Femur (tissue), 1 donor: ENCODE measurements at regions not wholly inside any gene's neighbourhood (a gene's known extent, or its start where the extent isn't known, plus 50 kb on each side); places are given as distances from the start of the nearest gene placed in this dataset.
"Not testable (repeated sequence)": the region's sequence is repeated elsewhere in the genome, so short reads cannot be mapped to it uniquely, and the experiment has no call there.

Source experiments
- DNase-seq: peaks from one replicate; pipeline ENCODE4 v3.0.0-alpha.2; 2017

DNA sequence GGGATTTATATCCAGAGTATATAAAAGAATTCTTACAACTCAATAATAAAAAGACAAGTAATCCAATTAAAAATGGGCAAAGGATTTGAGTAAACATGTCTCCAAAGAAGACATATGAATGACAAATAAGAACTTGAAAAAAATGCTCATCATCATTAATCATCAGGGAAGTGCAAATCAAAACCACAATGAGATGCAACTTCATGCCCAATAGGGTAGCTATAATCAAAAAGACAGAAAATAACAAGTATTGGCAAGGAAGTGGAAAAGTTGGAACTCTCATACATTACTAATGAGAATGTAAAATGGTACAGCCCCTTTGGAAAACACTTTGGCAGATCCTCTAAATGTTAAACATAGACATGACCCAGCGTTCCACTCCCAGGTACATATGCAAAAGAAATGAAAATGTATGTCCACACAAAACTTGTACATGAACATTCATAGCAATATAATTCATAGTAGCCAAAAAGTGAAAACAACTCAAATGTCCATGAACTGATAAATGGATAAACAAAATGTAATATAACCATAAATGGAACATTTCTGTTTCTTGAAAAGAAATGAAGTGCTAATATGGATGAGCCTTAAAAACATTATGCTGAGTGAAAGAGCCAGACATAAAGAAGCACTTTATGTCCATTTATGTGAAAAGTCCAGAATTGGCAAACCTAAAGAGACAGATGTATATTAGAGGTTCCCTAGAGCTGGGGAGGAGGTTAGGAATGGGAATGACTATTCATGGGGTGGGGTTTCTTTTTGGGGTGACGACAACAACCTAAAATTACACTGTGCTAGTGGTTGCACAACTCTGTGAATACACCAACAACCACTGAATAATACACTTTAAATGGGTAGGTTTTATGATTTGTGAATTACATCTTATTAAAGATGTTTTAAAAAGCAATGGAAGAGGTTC is 259.7 kb downstream of the RHOU start:
- DNase-seq, result no peak

DNA sequence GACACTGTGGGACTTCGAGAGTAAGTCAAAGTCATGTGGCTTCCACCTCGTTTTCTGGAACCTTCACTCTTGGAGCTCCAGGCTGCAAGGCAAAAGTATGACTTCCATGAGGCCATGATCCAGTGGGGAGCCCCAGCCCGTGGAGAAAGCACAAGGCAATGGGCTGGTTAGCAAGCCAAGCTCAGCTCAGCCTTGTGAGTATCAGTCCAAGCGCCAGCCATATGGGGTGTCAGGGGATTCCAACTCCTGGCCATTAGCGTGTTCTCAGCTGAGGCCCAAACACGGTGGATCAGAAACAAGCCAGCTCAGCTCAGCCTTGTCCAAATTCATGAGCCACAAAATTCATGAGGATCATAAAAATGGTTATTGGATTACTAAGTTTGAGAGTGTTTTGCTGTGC is 261.0 kb downstream of the RHOU start:
- peak; percentile 49 for DNase-seq

GRCh38 chr1:228997721-228998144 is 262.5 kb downstream of the RHOU start:
- no peak for DNase-seq

- DNase-seq, result peak; percentile 54
These were observed 262.9 kb downstream of the RHOU start for GRCh38 chr1:228998179-228998578.

DNA sequence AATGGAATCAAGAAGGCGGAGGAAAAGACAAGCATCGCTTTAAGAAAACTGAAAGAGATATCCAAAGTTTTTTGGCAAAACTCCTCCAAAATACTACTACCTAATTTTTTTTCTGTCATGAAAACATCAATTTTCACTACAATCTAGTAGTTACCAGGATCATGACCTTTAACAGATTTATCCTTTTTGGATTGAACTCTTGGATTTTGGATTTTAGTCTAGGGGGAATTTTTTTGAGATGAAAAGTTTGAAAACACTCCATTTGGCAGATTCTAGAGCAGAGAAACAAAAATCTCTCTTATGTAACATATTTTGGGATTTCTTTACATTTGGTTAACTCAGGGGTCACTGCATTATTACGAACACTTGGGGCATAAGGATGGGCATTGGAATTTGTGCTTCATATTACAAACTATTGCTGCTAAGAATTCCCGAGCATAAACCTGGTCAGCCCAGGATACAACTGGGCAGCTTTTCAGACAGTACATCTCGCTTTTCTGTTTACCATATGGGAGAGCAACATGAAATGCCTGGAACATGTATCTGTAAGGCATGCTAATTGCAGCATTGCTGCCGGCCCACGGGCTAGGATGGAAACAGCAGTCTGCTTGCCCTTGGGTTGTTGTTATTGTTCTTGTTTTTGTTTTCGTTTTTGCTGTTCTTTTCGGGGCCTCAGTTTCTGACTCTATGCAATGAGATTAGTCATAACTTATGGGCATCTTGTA is 264.3 kb downstream of the RHOU start:
- DNase-seq, result no peak

DNA sequence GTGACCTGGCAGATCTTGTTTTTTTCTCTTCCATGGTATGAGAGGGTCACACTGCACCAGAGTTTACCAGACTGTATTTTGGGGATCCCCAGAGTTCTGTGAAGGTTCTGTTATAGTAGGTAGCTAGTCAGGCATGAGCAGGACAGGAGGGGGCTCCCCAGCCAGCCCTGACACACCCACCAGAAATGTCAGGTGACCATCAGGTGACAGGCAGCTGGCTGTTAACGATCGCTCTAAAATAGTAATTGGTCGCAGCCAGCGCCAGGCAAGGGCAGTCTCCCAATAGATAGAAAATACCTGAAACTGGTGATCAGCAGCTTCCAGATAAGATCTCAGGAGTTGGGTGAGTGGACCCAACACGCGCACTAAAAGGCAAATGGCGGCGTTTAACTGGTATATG is 264.9 kb downstream of the RHOU start:
- no peak for DNase-seq

GRCh38 chr1:229001467-229002011 is 266.3 kb downstream of the RHOU start:
- no peak for DNase-seq

GRCh38 chr1:229002037-229002436 is 266.8 kb downstream of the RHOU start:
- no peak for DNase-seq

DNA sequence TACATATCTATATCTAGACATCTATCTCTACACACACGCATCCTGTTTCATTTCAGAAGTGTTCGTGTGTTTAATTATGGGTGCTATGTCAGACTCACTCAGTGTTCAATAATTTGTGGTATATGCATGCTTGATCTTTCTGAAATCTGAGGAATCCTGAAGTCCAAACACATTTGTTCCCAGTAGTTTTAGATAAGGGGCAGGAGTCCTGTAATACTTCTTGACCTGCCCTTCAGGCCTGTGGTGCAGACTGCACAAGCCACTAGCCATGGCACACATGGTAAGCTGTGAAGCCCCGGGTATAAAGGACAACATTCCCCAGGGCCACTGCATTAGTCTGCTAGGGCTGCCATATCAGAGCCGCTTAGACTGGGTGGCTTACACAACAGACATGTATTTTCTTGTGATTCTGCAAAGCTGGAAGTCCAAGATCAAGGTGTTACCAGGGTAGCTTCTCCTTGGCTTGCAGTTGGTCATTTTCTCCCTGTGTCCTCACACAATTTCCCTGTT is 267.2 kb downstream of the RHOU start:
- no peak for DNase-seq

- DNase-seq, result peak; percentile 56
These were observed 267.5 kb upstream of the RAB4A start for GRCh38 chr1:229003233-229004031.

DNA sequence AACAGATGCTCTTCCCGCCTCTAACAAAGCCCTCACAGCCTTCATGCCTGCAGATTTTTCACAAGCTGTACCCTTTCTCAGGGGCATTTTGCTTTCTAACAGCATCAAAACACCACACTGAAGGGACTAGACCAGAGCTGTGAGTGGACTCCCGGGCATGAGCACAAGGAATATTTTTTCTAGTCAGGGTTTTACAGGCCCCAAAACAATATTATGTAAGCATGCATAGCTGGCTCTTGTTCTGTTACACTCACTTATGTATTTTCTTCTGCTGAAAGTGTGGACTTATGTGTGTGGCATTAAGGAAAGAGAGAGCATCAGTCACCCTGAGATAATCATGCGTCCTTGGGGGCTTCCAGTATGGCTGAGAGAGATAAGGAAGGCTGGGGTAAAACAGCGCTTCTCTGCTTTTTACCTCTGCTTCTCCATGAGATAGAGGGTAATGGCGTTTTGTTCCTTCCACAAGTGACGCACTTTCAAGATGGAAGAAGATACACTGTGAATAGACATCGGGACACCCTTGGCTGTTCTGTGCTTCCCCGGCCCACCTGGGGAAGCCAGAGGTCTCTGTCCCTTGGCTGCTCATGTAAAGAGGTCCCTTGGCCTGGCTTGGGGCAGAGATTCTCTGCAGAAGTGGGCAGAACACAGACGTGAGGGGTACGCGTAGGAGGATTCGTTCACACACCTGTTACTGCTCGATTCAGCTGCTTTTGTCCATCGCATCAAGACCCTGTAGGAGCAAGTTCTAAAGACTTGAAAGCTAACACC is 266.7 kb upstream of the RAB4A start:
- DNase-seq, result no peak

- DNase-seq, result no peak
These were observed 265.8 kb upstream of the RAB4A start for GRCh38 chr1:229005097-229005496.

GRCh38 chr1:229005556-229005955 is 265.4 kb upstream of the RAB4A start:
- DNase-seq, result no peak

DNA sequence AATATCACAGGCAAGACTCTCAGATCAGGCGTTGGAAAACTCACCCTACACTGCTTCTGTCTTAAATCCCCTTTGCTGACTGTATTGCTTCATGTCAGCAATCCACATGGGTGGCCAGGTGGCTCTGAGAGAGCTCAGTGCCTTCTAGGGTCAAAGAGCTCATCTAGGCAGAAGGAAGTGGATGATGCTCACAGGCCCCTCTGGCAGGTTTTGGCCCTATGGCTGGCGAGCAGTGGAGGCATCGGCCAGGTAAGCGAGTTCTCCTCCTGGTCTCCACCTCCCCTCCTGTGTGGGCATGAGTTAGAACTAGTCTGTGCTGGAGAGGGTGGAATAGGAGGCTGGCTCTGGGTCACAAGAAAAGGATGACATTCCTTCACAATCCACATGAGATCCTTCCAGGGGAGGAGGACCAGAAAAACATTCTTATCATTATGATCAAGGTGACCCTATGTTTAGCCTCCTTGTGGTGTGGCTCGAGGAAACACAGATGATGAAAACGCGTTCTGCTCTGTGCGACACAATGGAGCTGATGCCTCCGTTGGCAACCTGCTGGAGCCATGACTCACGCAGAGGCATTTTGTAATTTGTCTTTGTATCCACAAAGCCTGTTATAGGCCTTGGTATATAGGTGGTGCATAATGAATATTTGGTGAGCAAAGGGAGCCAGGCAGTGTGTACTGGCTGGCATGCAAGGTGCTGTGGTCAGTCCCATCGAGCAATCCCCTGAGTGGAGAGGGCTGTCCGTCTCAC is 264.6 kb upstream of the RAB4A start:
- no peak for DNase-seq

GRCh38 chr1:229007167-229007566 is 263.7 kb upstream of the RAB4A start:
- DNase-seq, result no peak

GRCh38 chr1:229007701-229008100 is 263.2 kb upstream of the RAB4A start:
- DNase-seq, result no peak

- not testable (repeated sequence) for DNase-seq
These were observed 262.6 kb upstream of the RAB4A start for GRCh38 chr1:229008347-229008746.

GRCh38 chr1:229011022-229011421 is 259.9 kb upstream of the RAB4A start:
- no peak for DNase-seq

DNA sequence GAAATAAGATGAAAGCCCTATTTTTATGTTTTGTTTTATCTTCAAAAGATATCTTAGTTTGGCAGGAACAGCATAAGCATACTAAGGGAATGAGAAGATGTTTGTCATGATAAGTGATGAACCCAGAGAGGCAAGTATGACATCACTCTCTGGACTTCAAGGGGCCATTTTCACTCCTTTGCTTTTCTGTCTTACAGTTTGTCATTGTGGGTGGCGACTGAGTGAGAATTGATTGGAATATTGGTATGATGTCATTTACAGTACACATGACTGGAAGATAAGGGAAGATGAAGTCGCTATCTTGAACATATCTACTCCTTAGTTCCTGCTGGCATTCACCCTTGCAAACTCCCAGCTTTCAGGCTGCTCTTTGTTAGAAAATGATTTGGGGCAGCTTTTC is 258.1 kb upstream of the RAB4A start:
- DNase-seq, result no peak

- no peak for DNase-seq
These were observed 256.9 kb upstream of the RAB4A start for GRCh38 chr1:229013981-229014380.

GRCh38 chr1:229015806-229016205 is 255.1 kb upstream of the RAB4A start:
- DNase-seq, result no peak
